CD14-positive monocyte (primary cell): ENCODE measurements at regions not wholly inside any gene's neighbourhood (a gene's known extent, or its start where the extent isn't known, plus 50 kb on each side); places are given as distances from the start of the nearest gene placed in this dataset.

Experiments
- DNase-seq, 3 donors: peaks; one replicate each; pipeline ENCODE4 v3.0.0-alpha.2; 2011 to 2022
- H2AFZ ChIP-seq: 2 replicates; pipeline ENCODE4 v1.6.0; 2012; ENCODE audit warnings: mild to moderate bottlenecking, low read depth, low read length, inconsistent platforms; ENCODE audit not compliant: insufficient read depth, poor library complexity, severe bottlenecking
- H3K27ac ChIP-seq, 2 donors: 1 replicate in 1 of 2; 2 replicates in 1 of 2; pipeline ENCODE4 v1.5.1; 2012 to 2013; ENCODE audit warnings: low read length in 2 of 2, control low read depth in 1 of 2, inconsistent platforms in 1 of 2, low read depth in 1 of 2, mild to moderate bottlenecking in 1 of 2
- H3K27me3 ChIP-seq, 2 donors: one replicate each; pipeline versions ENCODE4 v1.6.0 to v1.6.1; 2011 to 2013; ENCODE audit warnings: low read length in 2 of 2; ENCODE audit not compliant: control insufficient read depth in 2 of 2, insufficient read depth in 2 of 2
- H3K36me3 ChIP-seq, 2 donors: replicated peaks in 1 of 2; 1 replicate in 1 of 2; 2 replicates in 1 of 2; pipeline versions ENCODE4 v1.5.1 to v1.6.1; 2012 to 2013; ENCODE audit warnings: low read length in 2 of 2, control low read depth in 1 of 2, inconsistent platforms in 1 of 2, mild to moderate bottlenecking in 1 of 2; ENCODE audit not compliant: insufficient read depth in 2 of 2, control insufficient read depth in 1 of 2
- H3K4me1 ChIP-seq, 2 donors: 1 replicate in 1 of 2; 2 replicates in 1 of 2; pipeline versions ENCODE4 v1.5.1 to v1.6.1; 2012 to 2013; ENCODE audit warnings: low read length in 2 of 2, control low read depth in 1 of 2, inconsistent platforms in 1 of 2, mild to moderate bottlenecking in 1 of 2, moderate library complexity in 1 of 2; ENCODE audit not compliant: insufficient read depth in 2 of 2, control insufficient read depth in 1 of 2
- H3K4me2 ChIP-seq: replicated peaks from 2 replicates; pipeline ENCODE3; 2012; ENCODE audit warnings: low read length, moderate library complexity, mild to moderate bottlenecking; ENCODE audit not compliant: poor library complexity, severe bottlenecking; ENCODE audit errors: extremely low read depth
- H3K4me3 ChIP-seq, 3 experiments: fragments of 200-600 bp in 1 of 3; sonication (generic) in 1 of 3; replicated peaks in 1 of 3; 1 replicate in 2 of 3; 2 replicates in 1 of 3; pipeline ENCODE4 v1.5.1; 2011 to 2013; ENCODE audit warnings: low read length in 3 of 3, mild to moderate bottlenecking in 3 of 3, control low read depth in 2 of 3, low read depth in 2 of 3, inconsistent platforms in 1 of 3, moderate library complexity in 1 of 3
- H3K79me2 ChIP-seq: 2 replicates; pipeline ENCODE4 v1.6.0; 2012; ENCODE audit warnings: mild to moderate bottlenecking, control low read depth, inconsistent platforms, low read length, moderate library complexity; ENCODE audit not compliant: insufficient read depth
- H3K9ac ChIP-seq: 2 replicates; pipeline ENCODE4 v1.6.0; 2017; ENCODE audit warnings: low read length, mild to moderate bottlenecking; ENCODE audit not compliant: insufficient read depth, poor library complexity, severe bottlenecking
- H3K9me3 ChIP-seq, 2 donors: replicated peaks in 1 of 2; 1 replicate in 1 of 2; 2 replicates in 1 of 2; pipeline versions ENCODE4 v1.5.1 to v1.6.1; 2012 to 2013; ENCODE audit warnings: low read length in 2 of 2, control low read depth in 1 of 2; ENCODE audit not compliant: control insufficient read depth in 1 of 2, insufficient read depth in 1 of 2
- H4K20me1 ChIP-seq: 2 replicates; pipeline ENCODE4 v1.6.0; 2012; ENCODE audit warnings: mild to moderate bottlenecking, low read length, control low read depth, moderate library complexity; ENCODE audit not compliant: insufficient read depth
- H3K27ac Mint-ChIP-seq, 7 donors: one replicate each; pipeline ENCODE4 v1.8.0; 2020; ENCODE audit warnings: mild to moderate bottlenecking in 7 of 7, mixed read lengths in 7 of 7, moderate library complexity in 6 of 7, inconsistent platforms in 2 of 7
- H3K27me3 Mint-ChIP-seq, 3 donors: one replicate each; pipeline ENCODE4 v1.8.0; 2021 to 2022; ENCODE audit warnings: low read depth in 3 of 3, mild to moderate bottlenecking in 3 of 3, mixed read lengths in 3 of 3, moderate library complexity in 3 of 3, inconsistent platforms in 1 of 3
- H3K36me3 Mint-ChIP-seq, 2 donors: one replicate each; pipeline ENCODE4 v1.8.0; 2020; ENCODE audit warnings: mixed read lengths in 2 of 2, inconsistent platforms in 1 of 2, mild to moderate bottlenecking in 1 of 2
- H3K4me1 Mint-ChIP-seq: one replicate; pipeline ENCODE4 v1.8.0; 2020; ENCODE audit warnings: mild to moderate bottlenecking, mixed read lengths
- H3K4me3 Mint-ChIP-seq, 2 donors: one replicate each; pipeline ENCODE4 v1.8.0; 2020; ENCODE audit warnings: mild to moderate bottlenecking in 2 of 2, mixed read lengths in 2 of 2, moderate library complexity in 1 of 2
- H3K9me3 Mint-ChIP-seq, 7 donors: one replicate each; pipeline ENCODE4 v1.8.0; 2020 to 2022; ENCODE audit warnings: mixed read lengths in 7 of 7, mild to moderate bottlenecking in 6 of 7, moderate library complexity in 6 of 7, inconsistent platforms in 2 of 7
- WGBS: methylation state at CpG from one replicate; pipeline ENCODE4 v1.1.5; 2013; ENCODE audit warnings: missing lambda C conversion rate; ENCODE audit not compliant: insufficient coverage; 5-methylcytosine and 5-hydroxymethylcytosine counted together
- intact Hi-C, 2 donors: fragments of 100-400 bp; cut with micrococcal nuclease; formaldehyde crosslinking; loops; one replicate each; pipeline versions ENCODE4 v1.15.0 to v1.15.1; 2023
- TF ChIP-seq, protein P1 (sequence below): fragments of 200-600 bp; IDR thresholded peaks from one replicate; pipeline ENCODE4 v1.8.0; 2022; ENCODE audit warnings: antibody characterized with exemption, mild to moderate bottlenecking

DNA sequence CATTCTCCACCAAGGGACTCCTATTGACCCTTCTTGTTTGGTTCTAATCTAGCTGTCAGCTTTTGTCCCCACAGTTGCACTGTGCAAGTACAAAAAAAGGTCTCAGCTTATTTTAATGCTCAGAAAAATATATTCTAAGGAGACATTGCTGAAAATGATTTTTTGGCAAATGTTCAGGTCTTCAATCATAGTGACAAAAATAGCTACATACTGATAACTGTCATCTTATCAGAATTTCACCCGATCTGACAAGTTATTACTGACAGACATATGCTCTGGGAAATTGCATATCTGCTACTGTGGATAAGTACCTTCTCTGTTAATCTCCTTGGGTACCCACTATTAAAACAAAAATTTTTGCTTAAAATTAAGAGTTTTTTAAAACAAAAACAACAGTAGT lies 263.6 kb downstream of the FLRT2 start:
- no peaks in the 10 kb centered on the region for H4K20me1 ChIP-seq
- H3K4me3 Mint-ChIP-seq, result no peak overlapping the region
- H3K4me1 ChIP-seq, result no peaks in the 10 kb centered on the region
- no peak overlapping the region for H3K4me2 ChIP-seq
- no peak overlapping the region for H3K27ac Mint-ChIP-seq
- no peaks in the 10 kb centered on the region for H3K27me3 Mint-ChIP-seq
- TF ChIP-seq, protein P1, sequence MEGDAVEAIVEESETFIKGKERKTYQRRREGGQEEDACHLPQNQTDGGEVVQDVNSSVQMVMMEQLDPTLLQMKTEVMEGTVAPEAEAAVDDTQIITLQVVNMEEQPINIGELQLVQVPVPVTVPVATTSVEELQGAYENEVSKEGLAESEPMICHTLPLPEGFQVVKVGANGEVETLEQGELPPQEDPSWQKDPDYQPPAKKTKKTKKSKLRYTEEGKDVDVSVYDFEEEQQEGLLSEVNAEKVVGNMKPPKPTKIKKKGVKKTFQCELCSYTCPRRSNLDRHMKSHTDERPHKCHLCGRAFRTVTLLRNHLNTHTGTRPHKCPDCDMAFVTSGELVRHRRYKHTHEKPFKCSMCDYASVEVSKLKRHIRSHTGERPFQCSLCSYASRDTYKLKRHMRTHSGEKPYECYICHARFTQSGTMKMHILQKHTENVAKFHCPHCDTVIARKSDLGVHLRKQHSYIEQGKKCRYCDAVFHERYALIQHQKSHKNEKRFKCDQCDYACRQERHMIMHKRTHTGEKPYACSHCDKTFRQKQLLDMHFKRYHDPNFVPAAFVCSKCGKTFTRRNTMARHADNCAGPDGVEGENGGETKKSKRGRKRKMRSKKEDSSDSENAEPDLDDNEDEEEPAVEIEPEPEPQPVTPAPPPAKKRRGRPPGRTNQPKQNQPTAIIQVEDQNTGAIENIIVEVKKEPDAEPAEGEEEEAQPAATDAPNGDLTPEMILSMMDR, result no peak
- no peak overlapping the region for H2AFZ ChIP-seq
- H3K9me3 Mint-ChIP-seq, result peaks cover 0 to 8% (median 2%) of the 10 kb centered on the region in 7 donors
- no peaks in the 10 kb centered on the region for H3K36me3 ChIP-seq
- H3K79me2 ChIP-seq, result no peaks in the 10 kb centered on the region
- H3K27me3 ChIP-seq, result no peaks in the 10 kb centered on the region
- no peak overlapping the region for H3K4me3 ChIP-seq
- WGBS, result no CpG with 5 or more reads among the region's 1 CpG
- H3K27ac ChIP-seq, result no peak overlapping the region
- no peaks in the 10 kb centered on the region for H3K36me3 Mint-ChIP-seq
- no peak overlapping the region for H3K9ac ChIP-seq
- no peaks in the 10 kb centered on the region for H3K9me3 ChIP-seq
- intact Hi-C loops, result no loop called here
- DNase-seq, result no peak
- H3K4me1 Mint-ChIP-seq, result no peaks in the 10 kb centered on the region

DNA sequence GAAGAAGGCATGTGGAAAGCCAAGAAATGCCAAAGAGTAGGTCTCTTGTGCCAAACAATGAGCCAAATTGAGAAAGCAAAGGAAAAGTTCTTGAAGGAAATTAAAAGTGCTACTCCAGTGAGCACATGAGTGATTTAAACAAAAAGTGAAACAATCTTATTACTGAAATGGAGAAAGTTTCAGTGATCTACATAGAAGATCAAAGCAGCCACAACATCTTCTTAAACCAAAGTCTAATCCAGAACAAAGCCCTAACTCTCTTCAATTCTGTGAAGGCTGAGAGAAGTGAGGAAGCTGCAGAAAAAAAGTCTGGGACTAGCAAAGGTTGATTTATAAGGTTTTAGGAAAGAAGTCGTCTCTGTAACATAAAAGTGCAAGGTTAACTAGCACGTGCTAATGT lies 259.6 kb downstream of the FLRT2 start:
- H3K4me3 Mint-ChIP-seq, result no peak overlapping the region
- Histone ChIP-seq H3K9me3 (no peaks in the 10 kb centered on the region), H2AFZ (no peak overlapping the region), H3K4me1 (no peaks in the 10 kb centered on the region), H3K36me3 (no peaks in the 10 kb centered on the region), H3K9ac (no peak overlapping the region), H3K27ac (no peak overlapping the region), H3K4me2 (no peak overlapping the region), H3K79me2 (no peaks in the 10 kb centered on the region), H3K4me3 (no peak overlapping the region), H3K27me3 (no peaks in the 10 kb centered on the region), H4K20me1 (no peaks in the 10 kb centered on the region)
- WGBS, result 83% methylated on average over 1 of the region's 2 CpGs
- intact Hi-C loops, result no loop called here
- no peak for DNase-seq
- no peaks in the 10 kb centered on the region for H3K27me3 Mint-ChIP-seq
- no peaks in the 10 kb centered on the region for H3K4me1 Mint-ChIP-seq
- H3K9me3 Mint-ChIP-seq, result peaks cover 0 to 10% (median 4%) of the 10 kb centered on the region in 7 donors
- TF ChIP-seq, protein P1, result no peak
- H3K36me3 Mint-ChIP-seq, result no peaks in the 10 kb centered on the region
- no peak overlapping the region for H3K27ac Mint-ChIP-seq
